Neural crest cell (in vitro differentiated cells): ENCODE measurements at regions not wholly inside any gene's neighbourhood (a gene's known extent, or its start where the extent isn't known, plus 50 kb on each side); places are given as distances from the start of the nearest gene placed in this dataset.

Experiments
- DNase-seq: peaks from one replicate; pipeline ENCODE4 v3.0.0; 2021; ENCODE audit warnings: low read depth, mixed read lengths, low spot score
- H3K27ac Mint-ChIP-seq: one replicate; pipeline ENCODE4 v1.8.0; 2021; ENCODE audit warnings: mild to moderate bottlenecking, mixed read lengths; ENCODE audit not compliant: unreplicated experiment
- H3K27me3 Mint-ChIP-seq: 2 replicates; pipeline ENCODE4 v1.8.0; 2021; ENCODE audit warnings: low read depth, mild to moderate bottlenecking, mixed read lengths
- H3K36me3 Mint-ChIP-seq: 2 replicates; pipeline ENCODE4 v1.8.0; 2021; ENCODE audit warnings: low read depth, mild to moderate bottlenecking, mixed read lengths
- H3K4me1 Mint-ChIP-seq: 2 replicates; pipeline ENCODE4 v1.8.0; 2021; ENCODE audit warnings: mixed read lengths
- H3K4me3 Mint-ChIP-seq: one replicate; pipeline ENCODE4 v1.8.0; 2021; ENCODE audit warnings: mild to moderate bottlenecking, mixed read lengths
- H3K9me3 Mint-ChIP-seq: 2 replicates; pipeline ENCODE4 v1.8.0; 2021; ENCODE audit warnings: mixed read lengths
- TF ChIP-seq, protein P1 (sequence below): fragments of 200-600 bp; sonication (generic); conservative IDR thresholded peaks from 2 replicates; pipeline ENCODE4 v1.5.0; 2021; ENCODE audit warnings: antibody characterized with exemption, mild to moderate bottlenecking

DNA sequence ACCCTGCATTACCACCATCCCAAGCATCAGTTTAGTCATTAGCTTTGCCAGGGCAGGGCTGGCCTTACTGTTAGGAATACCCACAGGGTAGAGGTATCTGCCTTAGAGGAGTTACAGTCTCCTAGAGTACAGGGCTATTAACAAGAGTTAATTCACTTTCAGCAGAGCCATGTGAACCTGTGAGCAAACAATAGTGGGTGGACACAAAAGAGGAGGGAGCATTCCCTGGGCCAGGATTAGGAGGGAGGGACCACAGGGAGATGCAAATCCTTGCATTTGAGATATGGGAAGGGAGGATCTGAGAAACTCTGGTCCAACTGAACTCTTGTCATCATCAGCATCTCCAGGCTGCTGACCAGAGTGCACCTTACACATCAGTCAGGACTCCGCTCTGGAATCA, 51.1 kb upstream of the IGSF21 start:
- Mint-ChIP-seq H3K4me3 (no peak overlapping the region), H3K9me3 (no peaks in the 10 kb centered on the region), H3K27ac (no peak overlapping the region), H3K36me3 (no peaks in the 10 kb centered on the region), H3K4me1 (no peaks in the 10 kb centered on the region), H3K27me3 (peaks cover 70% of the 10 kb centered on the region)
- TF ChIP-seq, protein P1, sequence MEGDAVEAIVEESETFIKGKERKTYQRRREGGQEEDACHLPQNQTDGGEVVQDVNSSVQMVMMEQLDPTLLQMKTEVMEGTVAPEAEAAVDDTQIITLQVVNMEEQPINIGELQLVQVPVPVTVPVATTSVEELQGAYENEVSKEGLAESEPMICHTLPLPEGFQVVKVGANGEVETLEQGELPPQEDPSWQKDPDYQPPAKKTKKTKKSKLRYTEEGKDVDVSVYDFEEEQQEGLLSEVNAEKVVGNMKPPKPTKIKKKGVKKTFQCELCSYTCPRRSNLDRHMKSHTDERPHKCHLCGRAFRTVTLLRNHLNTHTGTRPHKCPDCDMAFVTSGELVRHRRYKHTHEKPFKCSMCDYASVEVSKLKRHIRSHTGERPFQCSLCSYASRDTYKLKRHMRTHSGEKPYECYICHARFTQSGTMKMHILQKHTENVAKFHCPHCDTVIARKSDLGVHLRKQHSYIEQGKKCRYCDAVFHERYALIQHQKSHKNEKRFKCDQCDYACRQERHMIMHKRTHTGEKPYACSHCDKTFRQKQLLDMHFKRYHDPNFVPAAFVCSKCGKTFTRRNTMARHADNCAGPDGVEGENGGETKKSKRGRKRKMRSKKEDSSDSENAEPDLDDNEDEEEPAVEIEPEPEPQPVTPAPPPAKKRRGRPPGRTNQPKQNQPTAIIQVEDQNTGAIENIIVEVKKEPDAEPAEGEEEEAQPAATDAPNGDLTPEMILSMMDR, result no peak
- no peak for DNase-seq

DNA sequence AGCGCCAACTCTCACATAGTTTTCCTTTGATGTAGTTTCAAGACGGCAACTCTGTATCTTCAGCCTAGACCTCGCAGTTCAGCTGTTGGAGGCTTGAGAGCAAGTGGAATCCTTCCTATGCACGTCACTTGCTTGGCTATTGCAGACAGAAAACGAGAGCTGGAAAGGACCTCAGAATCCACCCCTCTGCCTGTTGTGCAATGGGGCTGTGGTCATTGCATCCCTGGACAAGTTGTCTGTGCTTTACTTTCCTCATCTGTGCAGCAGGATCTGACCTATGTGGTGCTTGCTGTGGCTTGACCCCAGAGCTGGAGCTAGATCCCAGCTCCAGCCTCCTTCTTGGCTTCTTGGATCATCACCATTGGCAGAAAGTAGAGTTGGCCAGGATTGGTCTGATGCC, 50.0 kb upstream of the IGSF21 start:
- no peak overlapping the region for H3K4me3 Mint-ChIP-seq
- no peaks in the 10 kb centered on the region for H3K4me1 Mint-ChIP-seq
- peaks cover 62% of the 10 kb centered on the region for H3K27me3 Mint-ChIP-seq
- H3K36me3 Mint-ChIP-seq, result no peaks in the 10 kb centered on the region
- TF ChIP-seq, protein P1, result no peak
- H3K27ac Mint-ChIP-seq, result no peak overlapping the region
- DNase-seq, result no peak
- no peaks in the 10 kb centered on the region for H3K9me3 Mint-ChIP-seq
